Neural crest cell (in vitro differentiated cells): ENCODE measurements at regions not wholly inside any gene's neighbourhood (a gene's known extent, or its start where the extent isn't known, plus 50 kb on each side); places are given as distances from the start of the nearest gene placed in this dataset.
A peak's percentile ranks its signal among the peaks of the same experiment; 100 is the strongest.

ENCODE experiments used
- DNase-seq: peaks from one replicate; pipeline ENCODE4 v3.0.0; 2021; ENCODE audit warnings: low read depth, mixed read lengths, low spot score
- H3K27ac Mint-ChIP-seq: one replicate; pipeline ENCODE4 v1.8.0; 2021; ENCODE audit warnings: mild to moderate bottlenecking, mixed read lengths; ENCODE audit not compliant: unreplicated experiment
- H3K27me3 Mint-ChIP-seq: 2 replicates; pipeline ENCODE4 v1.8.0; 2021; ENCODE audit warnings: low read depth, mild to moderate bottlenecking, mixed read lengths
- H3K36me3 Mint-ChIP-seq: 2 replicates; pipeline ENCODE4 v1.8.0; 2021; ENCODE audit warnings: low read depth, mild to moderate bottlenecking, mixed read lengths
- H3K4me1 Mint-ChIP-seq: 2 replicates; pipeline ENCODE4 v1.8.0; 2021; ENCODE audit warnings: mixed read lengths
- H3K4me3 Mint-ChIP-seq: one replicate; pipeline ENCODE4 v1.8.0; 2021; ENCODE audit warnings: mild to moderate bottlenecking, mixed read lengths
- H3K9me3 Mint-ChIP-seq: 2 replicates; pipeline ENCODE4 v1.8.0; 2021; ENCODE audit warnings: mixed read lengths
- CTCF ChIP-seq: fragments of 200-600 bp; sonication (generic); conservative IDR thresholded peaks from 2 replicates; pipeline ENCODE4 v1.5.0; 2021; ENCODE audit warnings: antibody characterized with exemption, mild to moderate bottlenecking

GRCh38 chr4:37008199-37008598 is 236.3 kb upstream of the NWD2 start:
- Mint-ChIP-seq H3K36me3 (no peaks in the 10 kb centered on the region), H3K27me3 (no peaks in the 10 kb centered on the region), H3K9me3 (peaks cover 12% of the 10 kb centered on the region), H3K4me1 (no peaks in the 10 kb centered on the region), H3K4me3 (no peak overlapping the region), H3K27ac (peak overlapping the region; percentile 57)
- no peak for DNase-seq
- TF ChIP-seq CTCF, result no peak

DNA sequence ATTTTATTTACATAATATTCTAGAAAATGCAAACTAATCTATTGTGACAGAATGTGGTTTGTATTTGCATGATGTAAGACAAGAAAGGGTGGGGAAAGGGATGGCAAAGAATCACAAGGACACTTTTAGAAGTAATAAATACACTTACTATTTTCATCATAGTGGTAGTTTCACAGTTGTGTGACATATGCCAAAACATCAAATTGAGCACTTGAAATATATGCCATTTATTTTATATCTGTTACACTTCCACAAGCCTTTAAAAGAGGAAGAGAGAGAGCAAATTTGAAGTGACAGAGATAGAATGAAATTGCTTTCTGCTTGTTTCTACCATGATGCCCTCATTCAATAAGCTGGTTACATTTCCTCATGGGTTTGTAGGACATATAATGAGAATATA is 230.0 kb upstream of the NWD2 start:
- Mint-ChIP-seq H3K9me3 (peaks cover 4% of the 10 kb centered on the region), H3K4me3 (no peak overlapping the region), H3K27me3 (no peaks in the 10 kb centered on the region), H3K36me3 (no peaks in the 10 kb centered on the region), H3K27ac (no peak overlapping the region), H3K4me1 (no peaks in the 10 kb centered on the region)
- no peak for DNase-seq
- TF ChIP-seq CTCF, result no peak

- Mint-ChIP-seq H3K27ac (no peak overlapping the region), H3K9me3 (no peaks in the 10 kb centered on the region), H3K36me3 (no peaks in the 10 kb centered on the region), H3K4me1 (no peaks in the 10 kb centered on the region), H3K27me3 (no peaks in the 10 kb centered on the region), H3K4me3 (no peak overlapping the region)
- no peak for DNase-seq
- no peak for TF ChIP-seq CTCF
These were observed 229.2 kb upstream of the NWD2 start for GRCh38 chr4:37015391-37015790.

DNA sequence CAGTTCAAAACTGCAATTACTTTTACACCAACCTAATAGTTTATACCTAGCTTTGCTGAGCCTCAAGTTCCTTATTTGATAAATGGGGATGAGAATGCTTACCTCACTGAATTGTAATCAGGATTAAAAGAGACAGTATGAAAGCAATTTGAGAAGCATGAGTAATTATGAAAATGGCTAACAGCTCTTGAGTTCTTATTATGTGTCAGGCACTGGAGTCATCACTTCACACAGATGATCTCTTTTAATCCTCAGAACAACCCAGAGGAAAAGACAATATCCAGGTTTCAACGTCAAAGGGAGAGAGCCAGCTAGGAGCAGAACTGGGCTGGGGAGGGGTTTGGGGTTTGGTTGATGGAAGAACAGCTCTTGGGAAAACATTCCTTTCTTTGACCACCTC is 221.0 kb upstream of the NWD2 start:
- no peak for DNase-seq
- Mint-ChIP-seq H3K4me3 (no peak overlapping the region), H3K36me3 (no peaks in the 10 kb centered on the region), H3K9me3 (peaks cover 3% of the 10 kb centered on the region), H3K27ac (no peak overlapping the region), H3K4me1 (no peaks in the 10 kb centered on the region), H3K27me3 (no peaks in the 10 kb centered on the region)
- no peak for TF ChIP-seq CTCF

GRCh38 chr4:37023996-37024395 is 220.5 kb upstream of the NWD2 start:
- Mint-ChIP-seq H3K27me3 (no peaks in the 10 kb centered on the region), H3K4me3 (no peak overlapping the region), H3K9me3 (peaks cover 3% of the 10 kb centered on the region), H3K27ac (no peak overlapping the region), H3K4me1 (no peaks in the 10 kb centered on the region), H3K36me3 (no peaks in the 10 kb centered on the region)
- no peak for TF ChIP-seq CTCF
- DNase-seq, result no peak

DNA sequence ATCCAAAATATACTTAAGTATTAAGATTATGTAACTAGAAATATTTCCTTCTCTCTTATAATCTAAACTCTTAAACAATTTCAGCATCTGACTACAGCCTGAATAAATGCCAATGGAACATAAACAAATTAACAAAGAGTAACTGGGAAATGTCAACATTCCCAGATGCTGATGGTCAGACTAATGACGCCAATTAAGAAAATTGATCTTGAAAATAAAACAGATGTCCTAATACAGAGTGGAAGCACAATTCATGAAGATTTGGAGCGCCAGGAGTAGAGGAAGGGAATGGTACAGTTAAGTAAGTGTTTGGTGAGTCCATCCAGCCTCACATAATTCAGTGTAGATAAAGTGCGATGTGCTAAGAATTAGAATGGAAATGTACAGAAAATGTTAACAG is 203.7 kb upstream of the NWD2 start:
- Mint-ChIP-seq H3K27ac (no peak overlapping the region), H3K27me3 (no peaks in the 10 kb centered on the region), H3K4me1 (no peaks in the 10 kb centered on the region), H3K36me3 (no peaks in the 10 kb centered on the region), H3K9me3 (no peaks in the 10 kb centered on the region), H3K4me3 (no peak overlapping the region)
- DNase-seq, result no peak
- no peak for TF ChIP-seq CTCF
